ENCODE measurements at regions not wholly inside any gene's neighbourhood (a gene's known extent, or its start where the extent isn't known, plus 50 kb on each side); places are given as distances from the start of the nearest gene placed in this dataset.

GRCh38 chr13:70541451-70541850 is 433.2 kb upstream of the KLHL1 start:
- H3K4me1 ChIP-seq (ENCODE audit: insufficient read depth, insufficient read length) = no peaks in the 10 kb centered on the region
- no peaks in the 10 kb centered on the region for H3K27me3 ChIP-seq (ENCODE audit: insufficient read depth, insufficient read length)
- H3K36me3 ChIP-seq (ENCODE audit: insufficient read depth, insufficient read length, low read length) = no peaks in the 10 kb centered on the region
- no peak for DNase-seq (ENCODE audit: low read depth, low spot score)
- H3K4me3 ChIP-seq (ENCODE audit: insufficient read length, low read depth) = no peak overlapping the region
- H3K9ac ChIP-seq (ENCODE audit: insufficient read length, low read depth) = no peak overlapping the region
- H3K9me3 ChIP-seq (ENCODE audit: insufficient read depth, low read length) = no peaks in the 10 kb centered on the region
- TF ChIP-seq YY1 (IDR thresholded peaks at IDR 0.05; ENCODE audit: insufficient read depth, insufficient read length) (no peak), SUZ12 (IDR thresholded peaks at IDR 0.05; ENCODE audit: extremely low read depth, insufficient read depth, insufficient read length) (no peak), ZNF274 (IDR thresholded peaks at IDR 0.05; ENCODE audit: low read depth, low read length) (no peak)

- no peak overlapping the region for H3K4me3 ChIP-seq (ENCODE audit: insufficient read length, low read depth)
- no peak for DNase-seq (ENCODE audit: low read depth, low spot score)
- no peaks in the 10 kb centered on the region for H3K36me3 ChIP-seq (ENCODE audit: insufficient read depth, insufficient read length, low read length)
- H3K9me3 ChIP-seq (ENCODE audit: insufficient read depth, low read length) = no peaks in the 10 kb centered on the region
- TF ChIP-seq ZNF274 (IDR thresholded peaks at IDR 0.05; ENCODE audit: low read depth, low read length) (no peak), SUZ12 (IDR thresholded peaks at IDR 0.05; ENCODE audit: extremely low read depth, insufficient read depth, insufficient read length) (no peak), YY1 (IDR thresholded peaks at IDR 0.05; ENCODE audit: insufficient read depth, insufficient read length) (no peak)
- H3K4me1 ChIP-seq (ENCODE audit: insufficient read depth, insufficient read length) = no peaks in the 10 kb centered on the region
- H3K9ac ChIP-seq (ENCODE audit: insufficient read length, low read depth) = no peak overlapping the region
- H3K27me3 ChIP-seq (ENCODE audit: insufficient read depth, insufficient read length) = no peaks in the 10 kb centered on the region
Measured at GRCh38 chr13:70534466-70534865, 426.2 kb upstream of the KLHL1 start.

GRCh38 chr13:70529652-70530051 is 421.4 kb upstream of the KLHL1 start:
- DNase-seq (ENCODE audit: low read depth, low spot score) = no peak
- TF ChIP-seq SUZ12 (IDR thresholded peaks at IDR 0.05; ENCODE audit: extremely low read depth, insufficient read depth, insufficient read length) (no peak), ZNF274 (IDR thresholded peaks at IDR 0.05; ENCODE audit: low read depth, low read length) (no peak), YY1 (IDR thresholded peaks at IDR 0.05; ENCODE audit: insufficient read depth, insufficient read length) (no peak)
- no peaks in the 10 kb centered on the region for H3K4me1 ChIP-seq (ENCODE audit: insufficient read depth, insufficient read length)
- no peak overlapping the region for H3K9ac ChIP-seq (ENCODE audit: insufficient read length, low read depth)
- H3K4me3 ChIP-seq (ENCODE audit: insufficient read length, low read depth) = no peak overlapping the region
- H3K9me3 ChIP-seq (ENCODE audit: insufficient read depth, low read length) = no peaks in the 10 kb centered on the region
- H3K36me3 ChIP-seq (ENCODE audit: insufficient read depth, insufficient read length, low read length) = no peaks in the 10 kb centered on the region
- H3K27me3 ChIP-seq (ENCODE audit: insufficient read depth, insufficient read length) = no peaks in the 10 kb centered on the region

DNA sequence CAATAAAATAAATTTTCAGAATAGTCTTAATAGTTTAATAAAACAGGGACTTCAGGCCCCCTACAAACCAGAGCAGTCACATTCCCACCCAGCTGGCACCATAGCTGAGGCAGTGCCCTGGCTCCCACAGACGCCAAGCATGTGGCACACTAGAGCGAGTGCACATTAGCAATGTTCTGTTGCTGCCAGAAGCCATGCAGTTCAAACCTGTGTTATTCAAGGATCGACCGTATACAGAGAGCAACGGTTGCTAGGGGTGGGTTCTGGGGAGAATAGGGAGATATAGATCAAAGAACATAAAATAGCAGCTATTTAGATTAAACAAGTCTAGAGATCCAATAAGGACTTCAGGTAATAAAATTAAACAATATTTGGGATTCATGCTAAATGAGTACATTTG is 419.3 kb upstream of the KLHL1 start:
- no peak for TF ChIP-seq SUZ12 (IDR thresholded peaks at IDR 0.05; ENCODE audit: extremely low read depth, insufficient read depth, insufficient read length)
- TF ChIP-seq ZNF274 (IDR thresholded peaks at IDR 0.05; ENCODE audit: low read depth, low read length) = no peak
- no peak for TF ChIP-seq YY1 (IDR thresholded peaks at IDR 0.05; ENCODE audit: insufficient read depth, insufficient read length)
- DNase-seq (ENCODE audit: low read depth, low spot score) = no peak
- H3K4me1 ChIP-seq (ENCODE audit: insufficient read depth, insufficient read length) = no peaks in the 10 kb centered on the region
- no peaks in the 10 kb centered on the region for H3K9me3 ChIP-seq (ENCODE audit: insufficient read depth, low read length)
- no peak overlapping the region for H3K9ac ChIP-seq (ENCODE audit: insufficient read length, low read depth)
- no peaks in the 10 kb centered on the region for H3K27me3 ChIP-seq (ENCODE audit: insufficient read depth, insufficient read length)
- no peak overlapping the region for H3K4me3 ChIP-seq (ENCODE audit: insufficient read length, low read depth)
- no peaks in the 10 kb centered on the region for H3K36me3 ChIP-seq (ENCODE audit: insufficient read depth, insufficient read length, low read length)

- H3K4me1 ChIP-seq (ENCODE audit: insufficient read depth, insufficient read length) = no peaks in the 10 kb centered on the region
- no peak for DNase-seq (ENCODE audit: low read depth, low spot score)
- H3K9me3 ChIP-seq (ENCODE audit: insufficient read depth, low read length) = no peaks in the 10 kb centered on the region
- H3K27me3 ChIP-seq (ENCODE audit: insufficient read depth, insufficient read length) = no peaks in the 10 kb centered on the region
- no peak overlapping the region for H3K4me3 ChIP-seq (ENCODE audit: insufficient read length, low read depth)
- no peak overlapping the region for H3K9ac ChIP-seq (ENCODE audit: insufficient read length, low read depth)
- TF ChIP-seq YY1 (IDR thresholded peaks at IDR 0.05; ENCODE audit: insufficient read depth, insufficient read length) = no peak
- TF ChIP-seq SUZ12 (IDR thresholded peaks at IDR 0.05; ENCODE audit: extremely low read depth, insufficient read depth, insufficient read length) = no peak
- no peak for TF ChIP-seq ZNF274 (IDR thresholded peaks at IDR 0.05; ENCODE audit: low read depth, low read length)
- no peaks in the 10 kb centered on the region for H3K36me3 ChIP-seq (ENCODE audit: insufficient read depth, insufficient read length, low read length)
Measured at GRCh38 chr13:70523622-70524021, 415.4 kb upstream of the KLHL1 start.

DNA sequence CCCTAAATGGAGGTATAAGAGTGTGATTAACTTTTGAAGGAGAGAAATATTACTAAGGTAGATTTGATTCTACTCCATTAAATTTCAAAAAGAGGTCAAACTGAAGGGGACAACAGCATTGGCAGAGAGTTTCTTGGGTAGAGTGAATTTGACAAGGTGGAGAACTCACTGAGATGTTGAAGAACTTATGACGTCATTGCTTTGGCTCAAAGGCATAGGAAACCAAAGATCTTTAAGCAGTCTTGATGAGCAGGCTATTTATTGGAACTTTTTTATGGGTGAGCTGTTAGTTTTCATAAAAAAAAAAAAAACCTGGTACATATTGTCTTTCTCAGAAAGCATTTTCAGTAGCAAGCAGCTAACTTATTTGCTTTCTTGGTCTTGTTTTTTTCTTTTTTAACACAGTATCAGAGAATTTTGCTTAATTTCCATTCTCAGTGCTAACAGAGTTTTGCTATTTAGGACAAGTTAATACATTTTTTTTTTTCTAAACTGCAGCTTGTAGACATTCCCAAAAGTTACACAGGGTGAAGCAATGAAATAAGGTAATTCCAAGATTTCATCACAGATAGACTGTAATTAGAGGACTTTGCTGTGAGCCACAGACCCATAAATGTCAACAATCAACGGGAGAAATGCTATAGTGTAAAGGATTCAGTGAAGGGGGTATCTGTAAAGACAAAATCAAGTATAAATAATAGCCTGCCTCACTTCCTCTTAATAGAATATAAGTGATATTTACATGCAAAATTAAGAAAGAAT is 412.2 kb upstream of the KLHL1 start:
- DNase-seq (ENCODE audit: low read depth, low spot score) = no peak
- no peak for TF ChIP-seq SUZ12 (IDR thresholded peaks at IDR 0.05; ENCODE audit: extremely low read depth, insufficient read depth, insufficient read length)
- no peak for TF ChIP-seq YY1 (IDR thresholded peaks at IDR 0.05; ENCODE audit: insufficient read depth, insufficient read length)
- TF ChIP-seq ZNF274 (IDR thresholded peaks at IDR 0.05; ENCODE audit: low read depth, low read length) = no peak
- Histone ChIP-seq H3K9ac (ENCODE audit: insufficient read length, low read depth) (no peak overlapping the region), H3K9me3 (ENCODE audit: insufficient read depth, low read length) (no peaks in the 10 kb centered on the region), H3K27me3 (ENCODE audit: insufficient read depth, insufficient read length) (no peaks in the 10 kb centered on the region), H3K4me1 (ENCODE audit: insufficient read depth, insufficient read length) (no peaks in the 10 kb centered on the region), H3K4me3 (ENCODE audit: insufficient read length, low read depth) (no peak overlapping the region), H3K36me3 (ENCODE audit: insufficient read depth, insufficient read length, low read length) (no peaks in the 10 kb centered on the region)

GRCh38 chr13:70518081-70518480 is 409.8 kb upstream of the KLHL1 start:
- TF ChIP-seq ZNF274 (IDR thresholded peaks at IDR 0.05; ENCODE audit: low read depth, low read length) = no peak
- TF ChIP-seq YY1 (IDR thresholded peaks at IDR 0.05; ENCODE audit: insufficient read depth, insufficient read length) = no peak
- no peak for TF ChIP-seq SUZ12 (IDR thresholded peaks at IDR 0.05; ENCODE audit: extremely low read depth, insufficient read depth, insufficient read length)
- no peaks in the 10 kb centered on the region for H3K9me3 ChIP-seq (ENCODE audit: insufficient read depth, low read length)

More at GRCh38 chr13:70518081-70518480, 409.8 kb upstream of the KLHL1 start:
- Histone ChIP-seq H3K36me3 (ENCODE audit: insufficient read depth, insufficient read length, low read length) (no peaks in the 10 kb centered on the region), H3K9ac (ENCODE audit: insufficient read length, low read depth) (no peak overlapping the region), H3K27me3 (ENCODE audit: insufficient read depth, insufficient read length) (no peaks in the 10 kb centered on the region), H3K4me1 (ENCODE audit: insufficient read depth, insufficient read length) (no peaks in the 10 kb centered on the region), H3K4me3 (ENCODE audit: insufficient read length, low read depth) (no peak overlapping the region)
- no peak for DNase-seq (ENCODE audit: low read depth, low spot score)
